Natural killer cell (primary cell): ENCODE measurements at regions not wholly inside any gene's neighbourhood (a gene's known extent, or its start where the extent isn't known, plus 50 kb on each side); places are given as distances from the start of the nearest gene placed in this dataset.

Experiments
- ATAC-seq, 3 donors: fragments of 150-1000 bp in 2 of 3; fragments of 200-7000 bp in 1 of 3; cut with Tn5 transposase; 1 replicate in 1 of 3; 2 replicates in 2 of 3; pipeline ENCODE4 v1.10.0; 2021; ENCODE audit warnings: mild to moderate bottlenecking in 2 of 3, moderate library complexity in 2 of 3
- DNase-seq, 2 donors: peaks; one replicate each; pipeline versions ENCODE4 v3.0.0 to v3.0.0-alpha.2; 2013 to 2021; ENCODE audit warnings: mixed read lengths in 1 of 2
- H3K27ac ChIP-seq: one replicate; pipeline ENCODE4 v1.5.1; 2013; ENCODE audit warnings: mild to moderate bottlenecking, low read length
- H3K27me3 ChIP-seq: one replicate; pipeline ENCODE4 v1.6.1; 2013; ENCODE audit warnings: low read length; ENCODE audit not compliant: control insufficient read depth, insufficient read depth
- H3K36me3 ChIP-seq: one replicate; pipeline ENCODE4 v1.6.1; 2013; ENCODE audit warnings: low read length; ENCODE audit not compliant: control insufficient read depth, insufficient read depth
- H3K4me1 ChIP-seq: one replicate; pipeline ENCODE4 v1.6.1; 2013; ENCODE audit warnings: low read length; ENCODE audit not compliant: control insufficient read depth, insufficient read depth
- H3K4me3 ChIP-seq: one replicate; pipeline ENCODE4 v1.5.1; 2013; ENCODE audit warnings: low read length
- H3K9me3 ChIP-seq: one replicate; pipeline ENCODE4 v1.6.1; 2013; ENCODE audit warnings: low read length; ENCODE audit not compliant: control insufficient read depth, insufficient read depth
- H3K27ac Mint-ChIP-seq, 2 donors: one replicate each; pipeline ENCODE4 v1.8.0; 2022; ENCODE audit warnings: mild to moderate bottlenecking in 2 of 2, mixed read lengths in 2 of 2, moderate library complexity in 1 of 2
- H3K27me3 Mint-ChIP-seq, 2 donors: one replicate each; pipeline ENCODE4 v1.8.0; 2022; ENCODE audit warnings: low read depth in 2 of 2, mixed read lengths in 2 of 2
- H3K36me3 Mint-ChIP-seq: one replicate; pipeline ENCODE4 v1.8.0; 2022; ENCODE audit warnings: mixed read lengths
- H3K4me1 Mint-ChIP-seq, 2 donors: one replicate each; pipeline ENCODE4 v1.8.0; 2022; ENCODE audit warnings: mixed read lengths in 2 of 2
- H3K4me3 Mint-ChIP-seq: one replicate; pipeline ENCODE4 v1.8.0; 2022; ENCODE audit warnings: mild to moderate bottlenecking, moderate library complexity, mixed read lengths
- H3K9me3 Mint-ChIP-seq, 2 donors: one replicate each; pipeline ENCODE4 v1.8.0; 2022; ENCODE audit warnings: mixed read lengths in 2 of 2
- CTCF ChIP-seq: fragments of 200-600 bp; IDR thresholded peaks from one replicate; pipeline ENCODE4 v1.8.0; 2022; ENCODE audit warnings: antibody characterized with exemption
- WGBS: methylation state at CpG from one replicate; pipeline ENCODE4 v1.1.7; 2013; ENCODE audit warnings: missing lambda C conversion rate; ENCODE audit not compliant: insufficient coverage; 5-methylcytosine and 5-hydroxymethylcytosine counted together
- intact Hi-C: fragments of 100-400 bp; cut with micrococcal nuclease; formaldehyde crosslinking; loops from one replicate; pipeline ENCODE4 v1.14.2; 2022

GRCh38 chr2:16135196-16135912 is 195.0 kb downstream of the MYCN start:
- Histone ChIP-seq H3K27me3 (no peaks in the 10 kb centered on the region), H3K4me1 (no peaks in the 10 kb centered on the region), H3K9me3 (no peaks in the 10 kb centered on the region), H3K36me3 (no peaks in the 10 kb centered on the region), H3K4me3 (no peak overlapping the region), H3K27ac (no peak overlapping the region)
- no peaks in the 10 kb centered on the region for H3K9me3 Mint-ChIP-seq
- no peaks in the 10 kb centered on the region for H3K27me3 Mint-ChIP-seq
- DNase-seq, result no peak
- no peaks in the 10 kb centered on the region for H3K4me1 Mint-ChIP-seq
- H3K27ac Mint-ChIP-seq, result no peak overlapping the region
- intact Hi-C loops, result no loop called here
- no peak for ATAC-seq
- no peaks in the 10 kb centered on the region for H3K36me3 Mint-ChIP-seq
- no peak for TF ChIP-seq CTCF
- no peak overlapping the region for H3K4me3 Mint-ChIP-seq

- ATAC-seq, result no peak
- H3K27ac ChIP-seq, result no peak overlapping the region
- Mint-ChIP-seq H3K4me3 (no peak overlapping the region), H3K4me1 (no peaks in the 10 kb centered on the region), H3K9me3 (no peaks in the 10 kb centered on the region), H3K27me3 (no peaks in the 10 kb centered on the region), H3K27ac (no peak overlapping the region), H3K36me3 (no peaks in the 10 kb centered on the region)
- H3K36me3 ChIP-seq, result no peaks in the 10 kb centered on the region
- intact Hi-C loops, result no loop called here
- no peaks in the 10 kb centered on the region for H3K4me1 ChIP-seq
- TF ChIP-seq CTCF, result no peak
- H3K27me3 ChIP-seq, result no peaks in the 10 kb centered on the region
- no peak overlapping the region for H3K4me3 ChIP-seq
- H3K9me3 ChIP-seq, result no peaks in the 10 kb centered on the region
- DNase-seq, result no peak
- WGBS, result 87% methylated on average over 7 of the region's 9 CpGs
These were observed 194.3 kb downstream of the MYCN start for GRCh38 chr2:16134436-16135165.

DNA sequence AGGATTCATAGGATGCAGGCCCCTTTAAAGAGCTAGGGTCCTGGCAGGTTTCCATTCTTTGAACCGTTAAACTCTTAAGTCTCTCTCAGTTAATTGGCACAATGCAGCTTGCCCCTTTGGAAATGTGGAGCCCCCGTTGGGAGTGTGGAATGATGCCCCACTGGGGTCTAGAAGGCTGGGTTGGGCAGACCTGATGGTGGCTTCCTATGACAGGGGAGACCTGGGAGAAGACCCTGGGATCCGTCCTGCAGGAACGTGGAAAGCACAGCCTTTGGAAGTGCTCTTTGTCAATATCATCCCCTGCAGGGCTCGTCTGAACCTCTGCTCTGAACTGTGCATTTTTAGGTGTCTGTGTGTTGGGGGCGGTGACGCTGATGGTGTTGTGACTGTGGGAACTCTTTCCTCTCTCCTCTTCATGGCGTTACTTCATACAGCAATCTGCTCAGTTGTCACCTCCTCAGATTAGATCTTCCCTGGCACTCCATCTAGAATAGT is 190.6 kb downstream of the MYCN start:
- H3K36me3 Mint-ChIP-seq, result no peaks in the 10 kb centered on the region
- no peak overlapping the region for H3K27ac ChIP-seq
- H3K4me1 Mint-ChIP-seq, result no peaks in the 10 kb centered on the region
- no peak overlapping the region for H3K4me3 Mint-ChIP-seq
- WGBS, result 92% methylated on average over 7 of the region's 8 CpGs
- intact Hi-C loops, result no loop called here
- no peaks in the 10 kb centered on the region for H3K9me3 ChIP-seq
- H3K4me3 ChIP-seq, result no peak overlapping the region
- no peak overlapping the region for H3K27ac Mint-ChIP-seq
- no peaks in the 10 kb centered on the region for H3K27me3 ChIP-seq
- DNase-seq (no peak), ATAC-seq (no peak)
- TF ChIP-seq CTCF, result no peak
- H3K9me3 Mint-ChIP-seq, result no peaks in the 10 kb centered on the region
- H3K27me3 Mint-ChIP-seq, result peaks cover 0 to 2% of the 10 kb centered on the region in 2 donors
- no peaks in the 10 kb centered on the region for H3K4me1 ChIP-seq
- H3K36me3 ChIP-seq, result no peaks in the 10 kb centered on the region
